Neural progenitor cell (in vitro differentiated cells): ENCODE measurements at regions not wholly inside any gene's neighbourhood (a gene's known extent, or its start where the extent isn't known, plus 50 kb on each side); places are given as distances from the start of the nearest gene placed in this dataset.

Source experiments
- EZH2phosphoT487 ChIP-seq: fragments of 200-600 bp; sonication (generic); IDR thresholded peaks from 2 replicates; pipeline ENCODE4 v1.6.1; 2017; ENCODE audit warnings: antibody characterized with exemption
- TF ChIP-seq, protein P1 (sequence below): fragments of 200-600 bp; sonication (generic); IDR thresholded peaks from 2 replicates; pipeline ENCODE4 v1.5.1; 2017; ENCODE audit warnings: antibody characterized with exemption, mild to moderate bottlenecking

DNA sequence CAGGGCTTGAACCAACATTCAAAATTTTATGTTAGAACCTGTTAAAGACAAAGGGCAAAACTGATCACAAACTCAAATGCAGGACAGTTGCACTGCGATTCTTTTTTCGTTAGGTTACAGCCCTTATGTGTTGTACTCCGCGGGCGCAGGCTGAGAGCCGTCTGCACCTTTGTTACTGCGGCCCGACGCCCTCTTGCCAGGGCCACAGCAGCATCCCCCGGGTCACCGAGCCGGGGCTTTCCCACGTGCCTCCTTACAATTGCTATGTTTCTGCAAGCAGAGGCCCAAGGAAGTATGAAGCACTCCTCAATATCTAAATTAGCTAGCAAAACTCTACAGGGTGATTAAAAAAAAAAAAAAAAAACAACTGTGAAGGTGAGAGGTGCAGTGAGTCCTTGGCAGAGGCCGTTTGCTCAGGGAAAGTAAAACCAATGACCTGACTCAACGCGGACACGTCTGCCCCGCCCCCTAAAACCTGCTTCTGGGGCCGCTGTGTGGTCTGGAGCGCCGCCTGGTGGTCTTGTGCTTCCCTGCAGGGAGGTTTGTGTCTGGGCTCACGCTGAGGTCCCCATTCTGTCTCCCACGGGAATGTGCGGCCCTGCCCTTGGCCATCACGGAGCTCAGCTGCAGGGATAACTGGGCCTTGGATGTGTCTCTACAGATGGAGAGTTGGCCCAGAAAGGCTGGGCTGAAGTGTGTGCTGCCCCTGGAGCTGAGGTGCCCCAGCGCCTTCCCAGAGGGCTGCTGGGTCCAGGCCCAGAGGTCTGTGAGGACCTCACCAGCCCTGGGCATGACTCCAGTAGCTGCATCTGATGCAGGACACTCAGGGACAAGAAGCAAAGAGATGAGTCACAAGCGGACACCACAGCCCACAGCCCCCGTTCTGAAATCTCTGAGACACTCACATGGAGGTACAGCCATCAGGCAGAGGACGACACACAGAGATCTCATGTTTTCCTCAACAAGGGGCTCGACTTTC is 418.5 kb downstream of the TMEM121 start:
- TF ChIP-seq, protein P1, sequence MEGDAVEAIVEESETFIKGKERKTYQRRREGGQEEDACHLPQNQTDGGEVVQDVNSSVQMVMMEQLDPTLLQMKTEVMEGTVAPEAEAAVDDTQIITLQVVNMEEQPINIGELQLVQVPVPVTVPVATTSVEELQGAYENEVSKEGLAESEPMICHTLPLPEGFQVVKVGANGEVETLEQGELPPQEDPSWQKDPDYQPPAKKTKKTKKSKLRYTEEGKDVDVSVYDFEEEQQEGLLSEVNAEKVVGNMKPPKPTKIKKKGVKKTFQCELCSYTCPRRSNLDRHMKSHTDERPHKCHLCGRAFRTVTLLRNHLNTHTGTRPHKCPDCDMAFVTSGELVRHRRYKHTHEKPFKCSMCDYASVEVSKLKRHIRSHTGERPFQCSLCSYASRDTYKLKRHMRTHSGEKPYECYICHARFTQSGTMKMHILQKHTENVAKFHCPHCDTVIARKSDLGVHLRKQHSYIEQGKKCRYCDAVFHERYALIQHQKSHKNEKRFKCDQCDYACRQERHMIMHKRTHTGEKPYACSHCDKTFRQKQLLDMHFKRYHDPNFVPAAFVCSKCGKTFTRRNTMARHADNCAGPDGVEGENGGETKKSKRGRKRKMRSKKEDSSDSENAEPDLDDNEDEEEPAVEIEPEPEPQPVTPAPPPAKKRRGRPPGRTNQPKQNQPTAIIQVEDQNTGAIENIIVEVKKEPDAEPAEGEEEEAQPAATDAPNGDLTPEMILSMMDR: no peak
- TF ChIP-seq EZH2phosphoT487: no peak
